ENCODE measurements at regions not wholly inside any gene's neighbourhood (a gene's known extent, or its start where the extent isn't known, plus 50 kb on each side); places are given as distances from the start of the nearest gene placed in this dataset.

GRCh38 chr4:127246963-127247952, 385.5 kb upstream of the INTU start:
- TF ChIP-seq POLR2A (IDR thresholded peaks at IDR 0.05) (no peak), EP300 (IDR thresholded peaks at IDR 0.05) (no peak), CTCF (IDR thresholded peaks at IDR 0.05) (no peak)
